Keratinocyte (primary cell): ENCODE measurements at regions not wholly inside any gene's neighbourhood (a gene's known extent, or its start where the extent isn't known, plus 50 kb on each side); places are given as distances from the start of the nearest gene placed in this dataset.

Experiments used
- DNase-seq: peaks from one replicate; pipeline ENCODE4 v3.0.0-alpha.2; 2011; ENCODE audit warnings: low read depth, missing footprints, low spot score
- FAIRE-seq: peaks from 2 replicates; lab custom pipeline; 2011; peaks lifted over from hg19 to GRCh38; lab: Jason Lieb, UNC
- H2AFZ ChIP-seq: 2 replicates; pipeline ENCODE4 v1.6.0; 2012; ENCODE audit warnings: low read length, control low read depth, inconsistent platforms; ENCODE audit not compliant: control insufficient read depth
- H3K27ac ChIP-seq: 2 replicates; pipeline ENCODE4 v1.5.1; 2011; ENCODE audit warnings: low read length; ENCODE audit not compliant: control insufficient read depth, insufficient read depth
- H3K27me3 ChIP-seq: 3 replicates; pipeline ENCODE4 v1.6.0; 2011; ENCODE audit warnings: low read length; ENCODE audit not compliant: control insufficient read depth, insufficient read depth; ENCODE audit errors: extremely low read depth
- H3K36me3 ChIP-seq, 2 experiments: 2 replicates in 1 of 2; 3 replicates in 1 of 2; pipeline ENCODE4 v1.5.1; 2011; ENCODE audit warnings: low read length in 2 of 2, mild to moderate bottlenecking in 1 of 2; ENCODE audit not compliant: control insufficient read depth in 2 of 2, insufficient read depth in 2 of 2; ENCODE audit errors: extremely low read depth in 1 of 2
- H3K4me1 ChIP-seq: 3 replicates; pipeline ENCODE4 v1.5.1; 2011; ENCODE audit warnings: low read length; ENCODE audit not compliant: control insufficient read depth, insufficient read depth; ENCODE audit errors: extremely low read depth
- H3K4me2 ChIP-seq: 3 replicates; pipeline ENCODE4 v1.6.0; 2011; ENCODE audit warnings: low read depth, low read length; ENCODE audit not compliant: control insufficient read depth, insufficient read depth; ENCODE audit errors: extremely low read depth
- H3K4me3 ChIP-seq, 3 experiments: fragments of 200-600 bp in 1 of 3; sonication (generic) in 1 of 3; 2 replicates in 2 of 3; 3 replicates in 1 of 3; pipeline ENCODE4 v1.5.1; 2011 to 2016; ENCODE audit warnings: low read length in 3 of 3, mild to moderate bottlenecking in 3 of 3, control low read depth in 2 of 3, inconsistent platforms in 1 of 3, low read depth in 1 of 3, mixed read lengths in 1 of 3, mixed run types in 1 of 3, moderate library complexity in 1 of 3; ENCODE audit not compliant: control insufficient read depth in 2 of 3, insufficient read depth in 2 of 3; ENCODE audit errors: extremely low read depth in 1 of 3
- H3K79me2 ChIP-seq: 2 replicates; pipeline ENCODE4 v1.6.0; 2012; ENCODE audit warnings: low read length; ENCODE audit not compliant: control insufficient read depth, insufficient read depth
- H3K9ac ChIP-seq: 3 replicates; pipeline ENCODE4 v1.6.0; 2011; ENCODE audit warnings: low read length; ENCODE audit not compliant: control insufficient read depth, insufficient read depth; ENCODE audit errors: extremely low read depth
- H3K9me1 ChIP-seq: 3 replicates; pipeline ENCODE4 v1.6.0; 2011; ENCODE audit warnings: low read length; ENCODE audit not compliant: control insufficient read depth, insufficient read depth; ENCODE audit errors: extremely low read depth
- H3K9me3 ChIP-seq: 2 replicates; pipeline ENCODE4 v1.5.1; 2012; ENCODE audit warnings: low read depth, low read length; ENCODE audit not compliant: control insufficient read depth
- H4K20me1 ChIP-seq: 3 replicates; pipeline ENCODE4 v1.6.0; 2011; ENCODE audit warnings: low read length; ENCODE audit not compliant: control insufficient read depth, insufficient read depth; ENCODE audit errors: extremely low read depth
- CTCF ChIP-seq, 3 experiments: IDR thresholded peaks in 1 of 3; conservative IDR thresholded peaks in 1 of 3; optimal IDR thresholded peaks in 1 of 3; 2 replicates in 2 of 3; 3 replicates in 1 of 3; pipeline versions ENCODE3 to v1.5.1; 2011; ENCODE audit warnings: low read length in 3 of 3, mild to moderate bottlenecking in 3 of 3, moderate library complexity in 2 of 3, control low read depth in 1 of 3, inconsistent platforms in 1 of 3; ENCODE audit not compliant: insufficient read depth in 2 of 3; ENCODE audit errors: extremely low read depth in 1 of 3
- EZH2 ChIP-seq: IDR thresholded peaks from one replicate; pipeline ENCODE4 v1.6.1; 2012; ENCODE audit warnings: inconsistent platforms, mild to moderate bottlenecking, low read length, moderate library complexity
- dilution Hi-C: fragments of 300-500 bp; cut with MboI; formaldehyde crosslinking; loops from one replicate; pipeline ENCODE4 v1.7.0; 2020; ENCODE audit warnings: low sequenced_read_pairs; ENCODE audit not compliant: extremely low pct_ligation_motif_present

DNA sequence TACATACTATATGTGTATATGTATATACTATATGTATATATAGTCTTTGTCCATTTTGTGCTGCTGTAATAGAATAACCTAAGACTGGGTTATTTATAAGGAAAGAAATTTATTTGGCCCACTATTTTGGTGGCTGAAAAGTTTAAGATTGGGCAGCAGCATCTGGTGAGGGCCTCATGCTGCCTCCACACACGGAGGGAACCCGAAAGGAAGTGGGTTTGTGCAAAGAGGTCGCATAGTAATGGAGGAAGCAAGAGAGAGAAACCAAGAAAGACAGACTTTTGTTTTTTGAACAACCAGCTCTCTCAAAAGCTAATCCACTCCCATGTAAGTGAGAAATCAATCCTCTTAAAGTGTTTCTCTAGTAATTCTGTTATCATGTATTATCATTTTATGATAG lies 1147.3 kb downstream of the NCAM2 start:
- Histone ChIP-seq H3K9me1 (no peaks in the 10 kb centered on the region), H3K4me1 (no peaks in the 10 kb centered on the region), H2AFZ (no peak overlapping the region), H4K20me1 (no peaks in the 10 kb centered on the region), H3K27ac (no peak overlapping the region), H3K36me3 (no peaks in the 10 kb centered on the region), H3K79me2 (no peaks in the 10 kb centered on the region), H3K4me3 (no peak overlapping the region), H3K4me2 (no peak overlapping the region), H3K27me3 (no peaks in the 10 kb centered on the region), H3K9ac (no peak overlapping the region), H3K9me3 (no peaks in the 10 kb centered on the region)
- dilution Hi-C loops: no loop called here
- no peak for TF ChIP-seq CTCF (optimal IDR thresholded peaks at IDR 0.05 in 1 of 3, IDR thresholded peaks at IDR 0.05 in 1 of 3, conservative IDR thresholded peaks at IDR 0.05 in 1 of 3; ENCODE audit: extremely low read depth in 1 of 3, insufficient read depth in 2 of 3, low read length in 3 of 3)
- FAIRE-seq: no peak
- no peak for DNase-seq

GRCh38 chr21:22154579-22155274 lies 1156.5 kb downstream of the NCAM2 start:
- no peaks in the 10 kb centered on the region for H3K79me2 ChIP-seq
- H3K9me3 ChIP-seq: no peaks in the 10 kb centered on the region
- no peak overlapping the region for H3K9ac ChIP-seq
- H3K27me3 ChIP-seq: no peaks in the 10 kb centered on the region
- H3K4me3 ChIP-seq: no peak overlapping the region
- H4K20me1 ChIP-seq: no peaks in the 10 kb centered on the region
- dilution Hi-C loops: no loop called here
- no peak overlapping the region for H3K4me2 ChIP-seq
- no peaks in the 10 kb centered on the region for H3K4me1 ChIP-seq
- no peaks in the 10 kb centered on the region for H3K36me3 ChIP-seq
- no peak for DNase-seq
- no peak overlapping the region for H3K27ac ChIP-seq
- H3K9me1 ChIP-seq: no peaks in the 10 kb centered on the region
- FAIRE-seq: no peak
- no peak overlapping the region for H2AFZ ChIP-seq
- no peak for TF ChIP-seq EZH2
- no peak for TF ChIP-seq CTCF (optimal IDR thresholded peaks at IDR 0.05 in 1 of 3, IDR thresholded peaks at IDR 0.05 in 1 of 3, conservative IDR thresholded peaks at IDR 0.05 in 1 of 3; ENCODE audit: extremely low read depth in 1 of 3, insufficient read depth in 2 of 3, low read length in 3 of 3)
